ENCODE measurements at regions not wholly inside any gene's neighbourhood (a gene's known extent, or its start where the extent isn't known, plus 50 kb on each side); places are given as distances from the start of the nearest gene placed in this dataset.

DNA sequence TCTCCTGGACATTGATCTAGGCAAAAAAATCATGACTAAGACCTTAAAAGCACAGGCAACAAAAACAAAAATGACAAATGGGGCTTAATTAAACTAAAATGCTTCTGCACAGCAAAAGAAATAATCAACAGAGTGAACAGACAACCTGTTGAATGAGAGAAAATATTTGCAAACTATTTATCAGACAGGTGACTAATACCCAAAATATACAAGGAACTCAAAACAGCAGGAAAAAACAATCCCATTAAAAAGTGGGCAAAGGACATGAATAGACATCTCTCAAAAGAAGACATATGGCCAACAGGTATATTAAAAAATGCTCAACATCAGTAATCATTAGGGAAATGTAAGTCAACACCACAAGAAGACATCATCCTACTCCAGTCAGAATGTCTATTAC lies 166.8 kb downstream of the MTERF1 start:
- TF ChIP-seq MYC (IDR thresholded peaks at IDR 0.05; ENCODE audit: insufficient read depth, insufficient read length, insufficient replicate concordance, low read length, severe bottlenecking) (no peak), CREM (IDR thresholded peaks at IDR 0.05; ENCODE audit: low read depth) (no peak), POLR2A (IDR thresholded peaks at IDR 0.05; ENCODE audit: low read depth, low read length) (no peak)
- TF ChIP-seq, protein P1, sequence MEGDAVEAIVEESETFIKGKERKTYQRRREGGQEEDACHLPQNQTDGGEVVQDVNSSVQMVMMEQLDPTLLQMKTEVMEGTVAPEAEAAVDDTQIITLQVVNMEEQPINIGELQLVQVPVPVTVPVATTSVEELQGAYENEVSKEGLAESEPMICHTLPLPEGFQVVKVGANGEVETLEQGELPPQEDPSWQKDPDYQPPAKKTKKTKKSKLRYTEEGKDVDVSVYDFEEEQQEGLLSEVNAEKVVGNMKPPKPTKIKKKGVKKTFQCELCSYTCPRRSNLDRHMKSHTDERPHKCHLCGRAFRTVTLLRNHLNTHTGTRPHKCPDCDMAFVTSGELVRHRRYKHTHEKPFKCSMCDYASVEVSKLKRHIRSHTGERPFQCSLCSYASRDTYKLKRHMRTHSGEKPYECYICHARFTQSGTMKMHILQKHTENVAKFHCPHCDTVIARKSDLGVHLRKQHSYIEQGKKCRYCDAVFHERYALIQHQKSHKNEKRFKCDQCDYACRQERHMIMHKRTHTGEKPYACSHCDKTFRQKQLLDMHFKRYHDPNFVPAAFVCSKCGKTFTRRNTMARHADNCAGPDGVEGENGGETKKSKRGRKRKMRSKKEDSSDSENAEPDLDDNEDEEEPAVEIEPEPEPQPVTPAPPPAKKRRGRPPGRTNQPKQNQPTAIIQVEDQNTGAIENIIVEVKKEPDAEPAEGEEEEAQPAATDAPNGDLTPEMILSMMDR (IDR thresholded peaks at IDR 0.05 in 2 of 3, conservative IDR thresholded peaks at IDR 0.05 in 1 of 3; ENCODE audit: control insufficient read depth in 2 of 3, extremely low read depth in 1 of 3, insufficient read depth in 1 of 3, low read depth in 3 of 3, low read length in 3 of 3), result no peak
